ENCODE measurements at regions not wholly inside any gene's neighbourhood (a gene's known extent, or its start where the extent isn't known, plus 50 kb on each side); places are given as distances from the start of the nearest gene placed in this dataset.

GRCh38 chr18:45316127-45316526 is 299.1 kb upstream of the SLC14A2 start:
- TF ChIP-seq CTCF (IDR thresholded peaks at IDR 0.05 in 8 of 11, conservative IDR thresholded peaks at IDR 0.05 in 3 of 11) (no peak), POLR2A (IDR thresholded peaks at IDR 0.05) (no peak), POLR2AphosphoS5 (IDR thresholded peaks at IDR 0.05) (no peak)
